Islet precursor cell (in vitro differentiated cells): ENCODE measurements at regions not wholly inside any gene's neighbourhood (a gene's known extent, or its start where the extent isn't known, plus 50 kb on each side); places are given as distances from the start of the nearest gene placed in this dataset.

Experiments used
- DNase-seq: peaks from one replicate; pipeline ENCODE4 v3.0.0-alpha.2; 2018

- DNase-seq, result peak; percentile 61
These were observed 69.4 kb upstream of the KCNG1 start for GRCh38 chr20:51092338-51092737.

- DNase-seq, result peak; percentile 74
These were observed 68.7 kb upstream of the KCNG1 start for GRCh38 chr20:51091406-51092195.

- DNase-seq, result no peak
These were observed 66.9 kb upstream of the KCNG1 start for GRCh38 chr20:51089840-51090239.

- no peak for DNase-seq
These were observed 66.4 kb upstream of the KCNG1 start for GRCh38 chr20:51089272-51089781.

GRCh38 chr20:51087266-51087665 is 64.4 kb upstream of the KCNG1 start:
- DNase-seq, result peak; percentile 46

- DNase-seq, result peak; percentile 32
These were observed 62.9 kb upstream of the KCNG1 start for GRCh38 chr20:51085769-51086168.

- no peak for DNase-seq
These were observed 61.9 kb upstream of the KCNG1 start for GRCh38 chr20:51084593-51085377.

- peak; percentile 21 for DNase-seq
These were observed 60.5 kb upstream of the KCNG1 start for GRCh38 chr20:51083447-51083846.

- DNase-seq, result peak; percentile 48
These were observed 60.1 kb upstream of the KCNG1 start for GRCh38 chr20:51082988-51083387.

GRCh38 chr20:51080516-51080915 is 57.6 kb upstream of the KCNG1 start:
- no peak for DNase-seq

- DNase-seq, result no peak
These were observed 56.6 kb upstream of the KCNG1 start for GRCh38 chr20:51079488-51079887.

- peak; percentile 61 for DNase-seq
These were observed 54.8 kb upstream of the KCNG1 start for GRCh38 chr20:51077686-51078060.

GRCh38 chr20:51076786-51077685 is 54.1 kb upstream of the KCNG1 start:
- DNase-seq, result peak; percentile 34

- DNase-seq, result no peak
These were observed 51.2 kb upstream of the KCNG1 start for GRCh38 chr20:51074062-51074461.
